HG03108 (cell line): ENCODE measurements at regions not wholly inside any gene's neighbourhood (a gene's known extent, or its start where the extent isn't known, plus 50 kb on each side); places are given as distances from the start of the nearest gene placed in this dataset.
"Not testable (repeated sequence)": the region's sequence is repeated elsewhere in the genome, so short reads cannot be mapped to it uniquely, and the experiment has no call there.

Experiments
- ATAC-seq: cut with Tn5 transposase; IDR thresholded peaks from one replicate; pipeline ENCODE4 v1.9.1; 2021; ENCODE audit warnings: moderate library complexity; ENCODE audit not compliant: unreplicated experiment

DNA sequence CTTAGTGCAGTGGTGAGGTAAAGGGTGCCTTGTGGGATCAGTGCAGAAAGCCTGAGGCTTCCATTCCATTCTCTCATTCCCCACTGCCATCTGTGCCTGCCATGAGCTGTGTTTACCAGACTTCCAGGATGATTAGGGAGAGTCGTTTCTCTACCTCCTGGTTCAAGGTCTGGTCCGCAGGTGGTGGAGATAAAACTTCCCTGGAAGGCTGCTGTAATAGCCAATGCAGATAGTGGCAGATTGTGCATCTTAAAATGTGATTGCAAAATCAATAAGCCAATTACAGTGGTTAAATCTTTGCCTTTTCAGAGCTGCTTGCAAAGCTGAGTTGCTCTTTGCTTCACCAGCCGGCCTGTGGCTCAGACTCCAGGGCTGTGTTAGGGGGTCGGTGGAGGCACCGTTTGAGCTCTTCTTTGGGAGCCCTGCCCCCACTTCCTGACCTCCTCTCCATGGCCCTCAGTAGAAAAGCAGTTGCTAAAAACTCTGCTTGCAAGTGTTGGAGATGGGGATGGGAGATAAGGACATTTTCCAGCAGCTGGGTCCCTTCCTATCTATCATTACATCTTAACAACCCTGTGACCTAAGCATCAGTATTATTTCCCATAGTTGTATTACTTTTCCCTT, 95.2 kb upstream of the HS6ST1 start:
- no peak for ATAC-seq

DNA sequence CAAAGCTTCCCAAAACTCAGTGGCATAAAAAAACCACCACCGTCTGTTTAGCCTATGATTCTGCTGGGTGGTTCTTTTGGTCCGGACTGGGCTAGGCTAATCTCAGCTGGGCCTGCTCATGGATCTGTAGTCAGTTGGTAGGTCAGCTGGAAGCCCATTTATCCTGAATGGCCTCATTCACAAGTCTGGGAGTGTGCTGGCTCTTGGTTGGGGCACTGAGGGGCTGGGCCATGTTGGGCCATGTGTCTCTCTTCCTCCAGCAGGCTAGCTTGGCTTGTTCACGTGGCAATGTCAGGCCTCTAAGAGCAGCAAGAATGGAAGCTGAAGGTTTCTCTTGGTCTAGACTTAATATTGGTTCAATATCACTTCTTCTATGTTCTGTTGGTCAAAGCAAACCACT, 95.7 kb upstream of the HS6ST1 start:
- ATAC-seq = no peak

DNA sequence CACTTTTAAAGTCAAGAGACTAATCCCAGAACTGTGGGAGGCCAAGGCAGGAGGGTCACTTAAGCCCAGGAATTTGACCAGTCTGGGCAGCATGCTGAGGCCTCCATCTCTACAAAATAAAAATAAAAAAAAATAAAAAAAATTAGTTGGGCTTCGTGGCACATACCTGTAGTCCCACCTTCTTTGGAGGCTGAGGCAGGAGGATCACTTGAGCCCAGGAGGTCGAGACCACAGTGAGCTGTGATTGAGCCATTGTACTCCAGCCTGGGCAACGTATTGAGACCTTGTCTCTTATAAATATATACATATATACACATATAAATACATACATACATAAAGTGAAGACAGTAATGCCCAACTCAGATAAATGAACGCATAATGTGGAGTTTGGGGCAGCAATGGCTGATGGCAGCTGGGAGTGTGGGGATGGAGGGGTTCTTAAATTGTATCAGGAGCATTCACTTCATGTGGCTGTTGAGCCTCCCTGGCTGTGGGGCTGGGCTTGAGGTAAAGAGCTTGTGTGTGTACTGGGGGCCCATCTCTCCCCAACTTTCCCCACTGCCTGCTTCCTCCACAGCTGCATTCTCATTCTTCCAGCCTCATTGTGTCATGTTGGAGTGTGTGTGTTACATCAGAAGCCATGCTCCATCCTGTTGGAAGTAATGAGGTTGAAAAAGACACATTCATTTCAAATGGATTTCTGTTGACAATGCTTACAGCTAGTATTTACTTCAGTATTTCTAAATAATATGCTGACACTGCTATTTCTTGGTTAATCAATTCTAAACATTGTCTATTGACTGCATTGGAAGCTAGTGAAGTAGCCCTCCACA, 96.5 kb upstream of the HS6ST1 start:
- no peak for ATAC-seq

DNA sequence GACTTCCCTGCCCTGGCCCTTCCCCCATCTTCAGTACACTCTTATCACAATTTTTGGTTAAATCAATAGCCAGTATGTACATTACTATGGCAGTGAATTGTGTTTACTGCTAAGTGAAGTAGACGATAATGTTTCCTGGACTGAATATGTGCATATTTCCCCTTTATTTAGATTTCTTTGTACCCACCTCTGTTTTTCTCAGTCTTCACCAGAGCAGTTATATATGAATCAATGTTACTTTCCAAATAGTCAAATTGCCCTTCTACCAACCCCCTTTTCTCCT, 97.1 kb upstream of the HS6ST1 start:
- ATAC-seq = no peak

- no peak for ATAC-seq
Measured at GRCh38 chr2:128416109-128416785, 97.6 kb upstream of the HS6ST1 start.

GRCh38 chr2:128416806-128417205, 98.1 kb upstream of the HS6ST1 start:
- no peak for ATAC-seq

DNA sequence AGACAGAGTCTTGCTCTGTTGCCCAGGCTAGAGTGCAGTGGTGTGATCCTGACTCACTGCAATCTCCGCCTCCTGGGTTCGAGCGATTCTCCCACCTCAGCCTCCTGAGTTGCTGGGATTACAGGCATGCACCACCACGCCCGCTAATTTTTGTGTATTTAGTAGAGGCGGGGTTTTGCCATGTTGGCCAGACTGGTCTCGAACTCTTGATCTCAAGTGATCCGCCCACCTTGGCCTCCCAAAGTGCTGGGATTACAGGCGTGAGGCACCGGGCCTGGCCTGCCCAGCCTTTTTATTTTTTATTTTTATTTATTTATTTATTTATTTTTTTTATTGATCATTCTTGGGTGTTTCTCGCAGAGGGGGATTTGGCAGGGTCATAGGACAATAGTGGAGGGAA, 98.6 kb upstream of the HS6ST1 start:
- ATAC-seq = not testable (repeated sequence)

DNA sequence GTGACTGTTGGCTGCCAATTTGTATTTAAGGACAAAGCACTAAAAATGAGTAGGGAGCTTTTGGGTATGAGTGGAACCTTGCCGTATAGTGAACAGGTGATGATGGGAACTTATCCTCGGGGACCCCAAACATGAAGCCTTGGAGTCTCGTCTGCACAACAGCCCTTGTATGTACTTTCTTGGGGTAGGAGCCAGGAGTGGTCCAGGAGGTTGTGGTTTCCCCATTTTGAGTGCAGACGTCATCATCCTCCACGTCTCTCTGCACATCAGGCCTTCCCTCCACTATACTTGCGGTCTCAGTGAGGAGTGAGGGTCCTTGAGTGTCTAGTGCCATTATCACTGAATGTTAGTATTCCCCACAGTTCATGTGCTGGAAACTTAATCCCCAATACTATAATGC, 101.5 kb upstream of the HS6ST1 start:
- ATAC-seq = no peak

DNA sequence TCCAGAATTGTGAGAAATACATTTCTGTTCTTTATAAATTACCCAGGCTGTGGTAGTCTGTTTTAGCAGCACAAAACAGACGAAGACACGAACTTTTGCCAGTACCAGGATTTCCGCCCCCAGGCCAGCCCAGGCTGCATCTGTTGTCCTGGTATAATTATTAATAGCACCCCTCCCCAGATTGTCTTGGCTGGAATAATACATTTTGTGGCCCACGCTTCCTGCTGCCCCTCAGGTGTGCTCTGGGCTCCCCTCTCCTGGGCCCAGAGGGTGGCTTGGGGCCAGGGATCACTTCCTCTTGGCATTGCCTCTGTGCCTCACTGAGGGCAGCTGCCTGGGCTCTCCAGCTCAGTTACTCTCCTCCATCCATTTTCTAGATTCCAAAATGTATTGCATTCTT, 102.1 kb upstream of the HS6ST1 start:
- no peak for ATAC-seq

DNA sequence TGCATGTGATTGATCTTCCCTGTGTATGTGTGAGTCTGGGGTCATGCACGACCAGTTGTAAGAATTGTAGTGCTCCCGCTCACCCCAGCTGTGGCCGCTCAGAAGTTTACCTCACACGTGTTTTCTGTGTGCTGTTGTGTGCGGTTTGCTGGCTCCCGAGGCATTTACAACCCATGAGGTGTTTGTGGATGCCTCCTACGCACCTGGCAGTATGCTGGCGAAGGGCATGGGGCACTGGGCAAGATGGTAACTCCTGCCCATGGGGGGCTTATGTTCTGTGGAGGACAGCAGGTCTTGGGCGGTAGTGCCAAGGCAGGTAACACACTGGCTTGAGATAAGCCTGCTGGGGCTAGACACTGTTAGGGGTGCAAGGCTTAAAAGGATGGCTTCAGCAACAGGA, 102.6 kb upstream of the HS6ST1 start:
- no peak for ATAC-seq

DNA sequence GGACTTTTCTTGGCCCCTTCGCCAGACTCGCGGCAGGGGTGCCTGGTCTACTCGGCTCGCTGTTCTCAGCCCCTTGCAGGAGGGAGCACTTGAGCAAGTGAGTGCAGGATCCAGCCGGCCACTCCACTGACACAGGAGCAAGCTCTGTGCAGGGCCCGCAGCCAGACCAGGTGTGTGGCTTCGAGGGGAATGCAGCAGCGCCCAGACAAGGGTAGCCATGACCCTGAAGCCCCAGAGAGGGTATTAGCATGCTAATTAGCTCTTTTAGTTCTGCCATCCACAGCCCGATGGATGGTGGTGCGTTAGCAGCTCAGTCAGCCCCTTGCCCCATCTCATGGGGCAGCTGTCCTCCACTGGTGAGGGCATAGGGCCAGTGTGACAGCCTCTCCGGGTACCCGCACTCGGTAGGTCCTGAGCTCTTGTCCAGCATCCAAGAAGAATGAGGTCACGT, 103.2 kb upstream of the HS6ST1 start:
- ATAC-seq = no peak

DNA sequence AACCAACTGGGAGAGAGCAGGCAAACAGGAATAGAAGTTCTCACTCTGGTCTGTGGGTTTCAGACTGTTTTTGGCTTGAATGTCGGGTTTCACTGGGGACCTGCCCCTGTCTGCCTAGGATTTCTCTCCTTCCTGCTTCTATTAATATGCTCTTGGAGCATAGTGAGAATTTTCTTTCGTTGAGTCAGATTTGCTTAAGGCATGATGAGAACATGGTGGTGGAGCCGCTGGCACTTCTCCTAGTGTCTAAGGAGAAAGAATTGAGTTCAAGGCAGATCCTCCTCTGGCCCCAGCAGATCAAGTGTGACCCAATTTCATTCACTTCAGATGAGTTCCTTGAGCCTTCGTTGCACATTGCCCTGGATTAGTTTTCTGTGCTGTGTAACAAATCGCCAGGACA, 103.9 kb upstream of the HS6ST1 start:
- ATAC-seq = no peak

DNA sequence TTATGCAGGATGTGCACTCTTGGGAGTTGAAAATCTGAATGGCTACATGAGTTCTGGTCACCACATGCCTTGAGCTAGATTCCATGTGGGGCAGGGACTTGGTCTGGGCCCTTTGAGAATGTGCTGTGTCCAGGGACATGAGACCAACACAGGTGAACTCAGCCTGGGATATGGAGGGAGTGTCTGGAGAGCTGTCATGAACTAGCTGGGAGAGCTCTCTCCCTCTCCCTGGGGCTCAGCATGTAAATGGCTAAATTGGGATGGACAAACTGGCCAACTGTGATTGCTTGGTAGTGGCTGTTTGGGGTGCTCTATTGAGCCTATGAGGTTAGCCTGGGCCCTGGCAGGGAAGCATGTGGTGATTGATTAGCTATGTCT, 105.1 kb upstream of the HS6ST1 start:
- ATAC-seq = no peak

DNA sequence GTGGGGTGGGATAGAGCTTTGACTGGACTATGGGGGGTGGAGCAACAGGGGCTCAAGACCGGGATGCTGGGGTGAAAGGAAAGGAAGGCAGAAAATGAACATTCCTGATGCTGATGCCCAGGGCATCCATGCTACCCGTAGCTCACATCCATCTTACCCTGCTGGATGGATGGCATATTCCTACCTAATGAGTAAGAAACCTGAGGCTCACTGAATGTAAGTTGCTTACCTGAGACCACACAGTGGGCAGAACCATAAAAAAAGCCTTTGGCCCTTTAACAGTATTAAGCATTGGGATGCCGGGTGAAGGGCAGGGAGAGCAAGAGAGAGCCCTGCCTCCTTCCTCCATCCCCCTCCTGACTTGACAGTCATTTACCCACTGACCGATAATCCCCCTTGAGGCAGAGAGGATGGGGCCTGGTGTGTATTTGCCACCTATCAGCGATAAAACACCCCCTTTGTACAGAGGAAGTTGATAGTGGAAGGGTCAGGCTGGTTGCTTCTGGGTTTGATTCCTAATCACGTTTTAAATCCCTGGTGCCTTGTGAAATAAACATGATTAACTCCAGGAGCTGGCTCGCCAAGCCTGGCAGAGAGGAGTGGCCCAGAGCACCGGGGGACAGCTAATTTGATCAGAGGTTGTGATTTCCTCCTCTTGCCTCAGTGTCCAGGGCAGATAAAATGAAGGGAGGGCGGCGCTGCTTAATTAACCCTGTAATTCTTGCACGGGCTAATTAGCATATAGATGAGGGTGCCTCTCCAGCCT, 105.9 kb upstream of the HS6ST1 start:
- ATAC-seq = no peak

GRCh38 chr2:128425216-128425615, 106.5 kb upstream of the HS6ST1 start:
- ATAC-seq = no peak

- ATAC-seq = no peak
Measured at GRCh38 chr2:128425731-128426620, 107.3 kb upstream of the HS6ST1 start.

DNA sequence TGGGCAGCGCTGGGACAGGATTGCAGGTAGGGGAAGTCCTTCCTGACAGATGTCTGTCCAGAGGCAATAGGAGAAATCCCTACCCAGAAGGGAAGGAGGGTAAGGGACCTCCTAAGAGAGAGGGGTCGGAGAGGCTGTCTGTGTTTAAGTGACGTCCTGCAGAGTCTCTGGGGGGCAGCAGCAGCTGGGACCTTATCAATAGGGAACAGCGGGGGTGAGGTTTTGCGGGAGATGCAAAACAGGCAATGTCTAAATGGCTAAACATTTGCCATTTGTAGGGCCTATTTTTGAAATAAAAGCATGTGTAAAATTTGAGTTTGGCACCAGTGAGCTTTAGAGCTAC, 108.7 kb upstream of the HS6ST1 start:
- no peak for ATAC-seq

- no peak for ATAC-seq
Measured at GRCh38 chr2:128428415-128428814, 109.7 kb upstream of the HS6ST1 start.

GRCh38 chr2:128432423-128432822, 113.8 kb upstream of the HS6ST1 start:
- no peak for ATAC-seq

DNA sequence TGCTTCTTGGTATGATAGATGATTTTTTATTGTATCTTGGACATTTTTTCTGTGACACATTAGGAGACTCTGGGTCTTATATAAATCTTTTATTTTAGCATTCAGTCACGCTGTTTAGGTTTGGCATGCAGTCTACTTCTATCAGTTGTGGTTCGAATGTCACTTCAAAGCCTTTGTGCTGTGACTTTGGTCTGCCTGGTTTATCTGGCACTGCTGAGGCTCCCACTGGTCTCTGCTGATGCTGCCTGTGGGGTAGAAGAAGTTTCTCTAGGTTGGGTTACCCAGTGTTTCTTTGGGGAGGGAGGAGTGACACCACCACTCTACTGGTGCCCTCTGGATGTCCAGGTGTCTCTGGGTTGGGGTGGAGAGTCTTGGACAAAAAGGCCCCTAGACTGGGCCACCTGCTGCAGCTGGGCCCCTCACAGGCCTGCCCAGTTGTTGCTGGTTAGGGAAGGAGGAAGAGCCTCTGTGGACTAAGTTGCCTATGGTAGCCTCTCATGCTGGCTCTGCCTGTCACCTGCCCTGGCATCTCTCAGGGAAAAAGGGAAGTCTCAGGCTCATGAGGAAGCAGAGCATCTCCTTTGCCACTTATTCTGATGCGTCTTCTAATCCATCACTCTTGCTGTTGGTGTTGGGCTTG, 115.4 kb upstream of the HS6ST1 start:
- no peak for ATAC-seq
